ENCODE measurements at regions not wholly inside any gene's neighbourhood (a gene's known extent, or its start where the extent isn't known, plus 50 kb on each side); places are given as distances from the start of the nearest gene placed in this dataset.

- H3K27ac ChIP-seq (ENCODE audit: low read depth, low read length, poor library complexity, severe bottlenecking) = no peak overlapping the region
- H3K4me1 ChIP-seq (ENCODE audit: insufficient read depth, low read length, poor library complexity, severe bottlenecking) = no peaks in the 10 kb centered on the region
- no peaks in the 10 kb centered on the region for H3K9me2 ChIP-seq (ENCODE audit: insufficient read depth, low read length)
- POLR2A ChIA-PET = no interaction called here
- no peaks in the 10 kb centered on the region for H3K79me2 ChIP-seq (ENCODE audit: insufficient read depth, low read depth, low read length)
- no peak overlapping the region for H2AFZ ChIP-seq (ENCODE audit: low read length)
- no peak for TF ChIP-seq EZH2phosphoT487 (IDR thresholded peaks at IDR 0.05; ENCODE audit: borderline replicate concordance, low read depth, low read length)
- TF ChIP-seq, protein P1, sequence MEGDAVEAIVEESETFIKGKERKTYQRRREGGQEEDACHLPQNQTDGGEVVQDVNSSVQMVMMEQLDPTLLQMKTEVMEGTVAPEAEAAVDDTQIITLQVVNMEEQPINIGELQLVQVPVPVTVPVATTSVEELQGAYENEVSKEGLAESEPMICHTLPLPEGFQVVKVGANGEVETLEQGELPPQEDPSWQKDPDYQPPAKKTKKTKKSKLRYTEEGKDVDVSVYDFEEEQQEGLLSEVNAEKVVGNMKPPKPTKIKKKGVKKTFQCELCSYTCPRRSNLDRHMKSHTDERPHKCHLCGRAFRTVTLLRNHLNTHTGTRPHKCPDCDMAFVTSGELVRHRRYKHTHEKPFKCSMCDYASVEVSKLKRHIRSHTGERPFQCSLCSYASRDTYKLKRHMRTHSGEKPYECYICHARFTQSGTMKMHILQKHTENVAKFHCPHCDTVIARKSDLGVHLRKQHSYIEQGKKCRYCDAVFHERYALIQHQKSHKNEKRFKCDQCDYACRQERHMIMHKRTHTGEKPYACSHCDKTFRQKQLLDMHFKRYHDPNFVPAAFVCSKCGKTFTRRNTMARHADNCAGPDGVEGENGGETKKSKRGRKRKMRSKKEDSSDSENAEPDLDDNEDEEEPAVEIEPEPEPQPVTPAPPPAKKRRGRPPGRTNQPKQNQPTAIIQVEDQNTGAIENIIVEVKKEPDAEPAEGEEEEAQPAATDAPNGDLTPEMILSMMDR (conservative IDR thresholded peaks at IDR 0.05; ENCODE audit: low read length) = no peak
- no peaks in the 10 kb centered on the region for H4K20me1 ChIP-seq (ENCODE audit: insufficient read depth, low read length)
- no peak overlapping the region for H3K4me3 ChIP-seq (ENCODE audit: low read depth, low read length, poor library complexity, severe bottlenecking)
- H3K36me3 ChIP-seq (ENCODE audit: insufficient read depth, low read length) = no peaks in the 10 kb centered on the region
- H3K9me3 ChIP-seq (ENCODE audit: low read length) = no peaks in the 10 kb centered on the region
- intact Hi-C loops (cut with micrococcal nuclease; ENCODE audit: unreplicated experiment) = no loop called here
- no TSS peak for BruUV-seq (replicated peaks)
- no peak overlapping the region for H3K4me2 ChIP-seq (ENCODE audit: low read length)
- DNase-seq (ENCODE audit: low spot score) = no peak
- CTCF ChIA-PET (ENCODE audit: unreplicated experiment) = no interaction called here
These were observed 134.4 kb downstream of the CYLD start for GRCh38 chr16:50876263-50876662.

DNA sequence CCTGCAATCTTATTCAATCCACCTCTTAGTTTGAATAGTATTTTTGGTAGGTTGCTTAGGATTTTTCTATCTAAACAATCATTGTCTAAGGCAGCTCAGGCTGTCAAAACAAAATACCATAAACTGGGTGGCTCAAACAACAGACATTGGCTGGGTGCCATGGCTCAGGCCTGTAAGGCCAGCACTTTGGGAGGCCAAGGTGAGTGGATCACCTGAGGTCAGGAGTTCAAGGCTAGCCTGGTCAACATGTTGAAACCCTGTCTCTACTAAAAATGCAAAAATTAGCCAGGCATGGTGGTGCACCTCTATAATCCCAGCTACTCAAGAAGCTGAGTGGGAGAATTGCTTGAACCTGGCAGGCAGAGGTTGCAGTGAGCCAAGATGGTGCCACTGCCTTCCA is 126.7 kb downstream of the CYLD start:
- no peaks in the 10 kb centered on the region for H3K36me3 ChIP-seq (ENCODE audit: insufficient read depth, low read length)
- H3K4me2 ChIP-seq (ENCODE audit: low read length) = no peak overlapping the region
- H4K20me1 ChIP-seq (ENCODE audit: insufficient read depth, low read length) = no peaks in the 10 kb centered on the region
- H2AFZ ChIP-seq (ENCODE audit: low read length) = no peak overlapping the region
- no peaks in the 10 kb centered on the region for H3K79me2 ChIP-seq (ENCODE audit: insufficient read depth, low read depth, low read length)
- no peak for DNase-seq (ENCODE audit: low spot score)
- no TSS peak for BruUV-seq (replicated peaks)
- TF ChIP-seq EZH2phosphoT487 (IDR thresholded peaks at IDR 0.05; ENCODE audit: borderline replicate concordance, low read depth, low read length) = no peak
- TF ChIP-seq, protein P1 (conservative IDR thresholded peaks at IDR 0.05; ENCODE audit: low read length) = no peak
- intact Hi-C loops (cut with micrococcal nuclease; ENCODE audit: unreplicated experiment) = no loop called here
- CTCF ChIA-PET (ENCODE audit: unreplicated experiment) = no interaction called here
- H3K4me1 ChIP-seq (ENCODE audit: insufficient read depth, low read length, poor library complexity, severe bottlenecking) = no peaks in the 10 kb centered on the region
- no peak overlapping the region for H3K4me3 ChIP-seq (ENCODE audit: low read depth, low read length, poor library complexity, severe bottlenecking)
- POLR2A ChIA-PET = no interaction called here
- 0 out of 2 replicates have a peak, but pooled peaks cover 3% of the 10 kb centered on the region for H3K9me2 ChIP-seq (ENCODE audit: insufficient read depth, low read length)
- H3K9me3 ChIP-seq (ENCODE audit: low read length) = no peaks in the 10 kb centered on the region
- H3K27ac ChIP-seq (ENCODE audit: low read depth, low read length, poor library complexity, severe bottlenecking) = no peak overlapping the region

DNA sequence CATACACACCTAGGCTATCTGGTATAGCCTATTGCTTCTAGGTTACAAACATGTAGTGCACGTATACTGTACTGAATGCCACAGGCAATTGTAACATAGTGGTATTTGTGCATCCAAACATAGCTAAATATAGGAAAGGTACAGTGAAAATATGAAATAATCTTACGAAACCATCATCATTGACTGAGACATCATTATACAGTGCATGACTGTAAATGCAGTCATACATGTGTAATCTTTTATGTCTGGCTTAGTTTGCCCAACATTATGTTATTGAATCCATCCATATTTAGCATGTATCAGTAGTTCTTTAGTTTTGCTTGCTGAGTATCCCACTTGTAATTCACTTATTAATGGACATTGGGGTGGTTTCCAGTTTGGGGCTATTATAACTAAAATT is 124.9 kb downstream of the CYLD start:
- intact Hi-C loops (cut with micrococcal nuclease; ENCODE audit: unreplicated experiment) = no loop called here
- ChIA-PET CTCF (ENCODE audit: unreplicated experiment) (no interaction called here), POLR2A (interaction anchor here (0.6 kb wide), 1 partner anchor 24 kb away, joined by 3 read pairs; no protein-coding TSS in a partner anchor)
- Histone ChIP-seq H2AFZ (ENCODE audit: low read length) (no peak overlapping the region), H4K20me1 (ENCODE audit: insufficient read depth, low read length) (no peaks in the 10 kb centered on the region), H3K36me3 (ENCODE audit: insufficient read depth, low read length) (no peaks in the 10 kb centered on the region), H3K4me2 (ENCODE audit: low read length) (no peak overlapping the region), H3K9me2 (ENCODE audit: insufficient read depth, low read length) (0 out of 2 replicates have a peak, but pooled peaks cover 3% of the 10 kb centered on the region), H3K4me3 (ENCODE audit: low read depth, low read length, poor library complexity, severe bottlenecking) (no peak overlapping the region), H3K27ac (ENCODE audit: low read depth, low read length, poor library complexity, severe bottlenecking) (no peak overlapping the region), H3K4me1 (ENCODE audit: insufficient read depth, low read length, poor library complexity, severe bottlenecking) (no peaks in the 10 kb centered on the region), H3K9me3 (ENCODE audit: low read length) (no peaks in the 10 kb centered on the region), H3K79me2 (ENCODE audit: insufficient read depth, low read depth, low read length) (no peaks in the 10 kb centered on the region)
- no peak for DNase-seq (ENCODE audit: low spot score)
- BruUV-seq (replicated peaks) = no TSS peak
- TF ChIP-seq, protein P1 (conservative IDR thresholded peaks at IDR 0.05; ENCODE audit: low read length) = no peak
- TF ChIP-seq EZH2phosphoT487 (IDR thresholded peaks at IDR 0.05; ENCODE audit: borderline replicate concordance, low read depth, low read length) = no peak
